Stimulated activated CD8-positive, alpha-beta memory T cell treated with anti-CD3 and anti-CD28 coated beads, Interleukin-15, amount 100 ng/mL, for 4 hours (primary cell): ENCODE measurements at regions not wholly inside any gene's neighbourhood (a gene's known extent, or its start where the extent isn't known, plus 50 kb on each side); places are given as distances from the start of the nearest gene placed in this dataset.
"Not testable (repeated sequence)": the region's sequence is repeated elsewhere in the genome, so short reads cannot be mapped to it uniquely, and the experiment has no call there.

ENCODE experiments used
- DNase-seq, 2 donors: peaks; one replicate each; pipeline ENCODE4 v3.0.0-alpha.2; 2020; ENCODE audit warnings: low read depth in 2 of 2

GRCh38 chr11:109480251-109480650 is 58.3 kb downstream of the C11orf87 start:
- no peak for DNase-seq

- no peak for DNase-seq
Observed at GRCh38 chr11:109486129-109486528, 64.1 kb downstream of the C11orf87 start.

- DNase-seq, result no peak
Observed at GRCh38 chr11:109490953-109491635, 69.1 kb downstream of the C11orf87 start.

- no peak for DNase-seq
Observed at GRCh38 chr11:109506115-109506514, 84.1 kb downstream of the C11orf87 start.

- DNase-seq, result no peak
Observed at GRCh38 chr11:109507331-109507730, 85.3 kb downstream of the C11orf87 start.

GRCh38 chr11:109507836-109508561 is 86.0 kb downstream of the C11orf87 start:
- DNase-seq, result no peak

- DNase-seq, result no peak
Observed at GRCh38 chr11:109508943-109509342, 87.0 kb downstream of the C11orf87 start.

- no peak for DNase-seq
Observed at GRCh38 chr11:109510316-109510715, 88.3 kb downstream of the C11orf87 start.

- DNase-seq, result no peak
Observed at GRCh38 chr11:109511598-109511997, 89.6 kb downstream of the C11orf87 start.

- no peak for DNase-seq
Observed at GRCh38 chr11:109512249-109512648, 90.3 kb downstream of the C11orf87 start.

GRCh38 chr11:109512680-109513079 is 90.7 kb downstream of the C11orf87 start:
- DNase-seq, result no peak

GRCh38 chr11:109514313-109515018 is 92.5 kb downstream of the C11orf87 start:
- DNase-seq, result no peak

GRCh38 chr11:109519253-109519652 is 97.3 kb downstream of the C11orf87 start:
- no peak for DNase-seq

- no peak for DNase-seq
Observed at GRCh38 chr11:109521571-109522086, 99.6 kb downstream of the C11orf87 start.

- no peak for DNase-seq
Observed at GRCh38 chr11:109522116-109522755, 100.2 kb downstream of the C11orf87 start.

- not testable (repeated sequence) for DNase-seq
Observed at GRCh38 chr11:109525636-109526035, 103.6 kb downstream of the C11orf87 start.

GRCh38 chr11:109526061-109526460 is 104.1 kb downstream of the C11orf87 start:
- no peak for DNase-seq

GRCh38 chr11:109526931-109527330 is 104.9 kb downstream of the C11orf87 start:
- no peak for DNase-seq

- no peak for DNase-seq
Observed at GRCh38 chr11:109527496-109527895, 105.5 kb downstream of the C11orf87 start.

- DNase-seq, result no peak
Observed at GRCh38 chr11:109547356-109548027, 125.5 kb downstream of the C11orf87 start.

- DNase-seq, result no peak
Observed at GRCh38 chr11:109552376-109552775, 130.4 kb downstream of the C11orf87 start.
